ENCODE measurements at regions not wholly inside any gene's neighbourhood (a gene's known extent, or its start where the extent isn't known, plus 50 kb on each side); places are given as distances from the start of the nearest gene placed in this dataset.
"Not testable (repeated sequence)": the region's sequence is repeated elsewhere in the genome, so short reads cannot be mapped to it uniquely, and the experiment has no call there.

DNA sequence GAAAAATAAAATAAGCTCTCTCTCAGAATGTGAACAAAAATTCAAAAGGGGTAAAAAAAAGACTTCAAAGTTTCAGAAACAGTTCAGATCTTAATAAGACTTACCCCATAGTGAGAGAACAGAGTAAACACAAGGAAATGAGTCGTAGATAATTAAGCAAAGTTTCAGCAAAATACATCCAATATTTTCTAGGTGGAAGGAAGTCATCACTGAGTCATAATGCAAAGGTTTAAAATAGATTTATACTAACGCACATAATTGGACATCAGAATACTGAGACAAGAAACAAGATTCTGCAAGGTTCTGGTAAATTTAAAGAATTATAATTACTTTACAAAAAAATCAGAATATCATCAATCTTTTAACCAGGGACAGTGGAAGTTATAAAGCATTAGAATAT is 1370.7 kb upstream of the ATXN8OS start:
- no peak for DNase-seq

GRCh38 chr13:68727798-68728197 is 1379.8 kb upstream of the ATXN8OS start:
- no peak for DNase-seq

DNA sequence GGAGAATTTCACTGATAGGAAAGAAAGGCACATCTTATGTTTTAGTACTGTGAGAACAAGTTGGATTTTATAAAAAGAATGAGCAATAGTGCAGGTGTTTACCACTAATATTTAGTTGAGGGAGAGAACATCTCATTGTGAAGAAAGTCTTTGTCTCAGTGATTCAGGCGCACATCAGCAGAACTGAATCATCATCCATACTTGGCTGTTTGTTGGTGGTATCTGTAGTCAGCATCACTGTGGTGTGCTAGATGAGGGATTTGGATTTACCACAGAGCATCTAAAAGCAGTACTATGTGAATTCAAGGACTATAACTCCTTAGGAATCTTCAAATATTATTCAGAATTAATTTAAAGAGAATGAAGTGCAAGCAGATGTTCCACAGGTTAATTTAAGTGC is 1380.5 kb upstream of the ATXN8OS start:
- no peak for DNase-seq

- no peak for DNase-seq
These were observed 1387.8 kb upstream of the ATXN8OS start for GRCh38 chr13:68719815-68720214.

DNA sequence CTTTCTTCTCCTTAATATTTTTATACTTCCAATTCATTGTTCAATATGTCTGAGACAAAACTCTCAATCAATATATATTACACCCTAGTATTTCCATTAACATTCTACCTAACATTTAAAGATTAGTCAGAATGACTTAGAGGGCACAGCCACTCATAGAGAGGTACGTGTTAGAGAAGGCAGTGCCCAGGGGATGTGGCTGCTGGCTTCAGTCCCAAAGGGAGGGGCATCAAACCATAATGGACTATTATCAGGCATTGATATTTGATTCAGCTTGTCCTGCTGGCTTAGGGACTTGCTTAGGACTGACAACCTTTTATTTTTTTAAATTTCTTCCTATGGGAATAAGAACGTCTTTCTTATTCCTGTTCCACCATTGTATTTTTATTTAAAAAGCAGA is 1392.0 kb upstream of the ATXN8OS start:
- no peak for DNase-seq

- no peak for DNase-seq
These were observed 1393.3 kb upstream of the ATXN8OS start for GRCh38 chr13:68714292-68714691.

DNA sequence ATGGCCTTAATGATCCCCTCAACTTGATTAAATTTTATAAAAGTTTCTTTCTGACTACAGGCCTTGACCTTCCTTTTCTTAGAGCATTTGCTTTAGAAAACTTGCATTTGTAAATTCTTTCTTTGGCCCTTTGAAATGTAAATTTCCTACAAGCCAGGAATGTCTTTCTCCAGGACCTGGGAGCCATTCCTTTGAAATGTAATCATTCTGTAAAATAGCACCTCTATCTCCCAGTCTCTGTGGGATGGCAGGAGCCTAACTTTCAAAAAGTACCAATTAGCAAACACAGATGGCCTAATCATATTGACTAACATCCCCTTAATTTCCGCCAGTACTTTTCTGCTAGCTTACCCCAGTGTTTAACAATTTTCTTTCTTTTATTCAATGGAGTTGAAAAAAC is 1394.2 kb upstream of the ATXN8OS start:
- no peak for DNase-seq

DNA sequence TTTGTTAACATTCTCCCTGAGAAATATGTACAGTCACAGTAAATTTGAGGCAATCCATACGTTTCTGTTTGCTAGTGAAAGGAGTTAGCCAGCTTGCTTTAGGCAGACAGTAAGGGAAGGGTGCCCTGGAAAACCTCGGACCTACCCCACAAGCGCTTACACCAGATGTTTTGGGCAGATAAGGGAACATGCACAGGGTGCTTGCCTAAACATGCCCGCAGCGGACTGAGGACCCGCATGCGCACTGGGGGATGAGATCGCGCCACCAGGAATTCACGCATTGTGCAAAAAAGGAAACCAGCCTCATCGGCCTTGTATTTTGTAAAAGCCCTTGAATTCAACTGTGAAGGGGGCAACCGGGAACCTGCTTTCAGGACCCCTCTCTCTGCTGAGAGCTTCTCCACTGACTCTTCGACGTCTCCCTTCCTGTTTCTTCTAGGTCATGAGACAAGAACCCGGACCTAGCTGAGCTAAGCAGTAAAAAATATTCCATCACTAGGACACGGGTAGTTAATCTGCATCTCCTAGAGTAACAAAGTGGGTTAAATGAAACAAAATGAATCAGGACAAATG is 1399.2 kb upstream of the ATXN8OS start:
- DNase-seq: no peak

- DNase-seq: not testable (repeated sequence)
These were observed 1401.6 kb upstream of the ATXN8OS start for GRCh38 chr13:68706044-68706443.

GRCh38 chr13:68697551-68697950 is 1410.1 kb upstream of the ATXN8OS start:
- no peak for DNase-seq

DNA sequence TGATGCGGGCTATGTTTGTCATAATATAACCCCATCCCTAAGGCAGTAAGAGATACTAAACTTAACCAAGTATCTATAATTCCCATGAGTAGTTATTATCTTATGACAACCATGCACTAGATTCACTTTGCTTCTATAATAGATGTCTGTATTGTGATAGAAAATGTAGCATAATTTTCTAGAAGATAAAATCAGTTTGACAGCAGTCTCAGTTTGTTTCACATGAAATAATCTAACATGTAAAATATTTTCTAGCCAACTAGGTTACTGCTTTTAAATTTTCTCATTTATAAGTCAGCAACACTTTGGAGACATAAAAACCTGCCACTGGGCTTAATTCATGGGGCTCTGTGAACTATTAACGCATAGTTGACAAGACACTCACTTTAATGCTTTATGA is 1410.7 kb upstream of the ATXN8OS start:
- DNase-seq: no peak

GRCh38 chr13:68692049-68692448 is 1415.6 kb upstream of the ATXN8OS start:
- DNase-seq: no peak

DNA sequence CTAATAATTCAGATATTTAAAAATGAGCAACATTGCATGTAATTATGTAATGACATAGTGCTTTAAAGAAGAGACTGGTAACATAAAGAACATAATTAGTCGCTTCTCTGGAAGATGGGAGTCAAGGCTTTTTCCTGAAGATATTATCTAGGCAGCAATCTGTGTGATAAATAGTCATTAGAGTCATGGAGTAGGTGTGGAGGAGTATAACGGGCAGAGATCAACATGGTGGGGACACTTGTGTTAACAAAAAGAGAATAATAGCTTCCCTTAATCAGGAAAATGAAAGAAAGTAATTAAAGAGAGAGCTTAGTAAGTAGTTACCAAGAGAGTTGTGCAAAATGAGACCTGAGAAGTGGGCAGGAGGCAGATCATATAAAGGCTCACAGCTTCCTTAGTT is 1417.1 kb upstream of the ATXN8OS start:
- DNase-seq: no peak

DNA sequence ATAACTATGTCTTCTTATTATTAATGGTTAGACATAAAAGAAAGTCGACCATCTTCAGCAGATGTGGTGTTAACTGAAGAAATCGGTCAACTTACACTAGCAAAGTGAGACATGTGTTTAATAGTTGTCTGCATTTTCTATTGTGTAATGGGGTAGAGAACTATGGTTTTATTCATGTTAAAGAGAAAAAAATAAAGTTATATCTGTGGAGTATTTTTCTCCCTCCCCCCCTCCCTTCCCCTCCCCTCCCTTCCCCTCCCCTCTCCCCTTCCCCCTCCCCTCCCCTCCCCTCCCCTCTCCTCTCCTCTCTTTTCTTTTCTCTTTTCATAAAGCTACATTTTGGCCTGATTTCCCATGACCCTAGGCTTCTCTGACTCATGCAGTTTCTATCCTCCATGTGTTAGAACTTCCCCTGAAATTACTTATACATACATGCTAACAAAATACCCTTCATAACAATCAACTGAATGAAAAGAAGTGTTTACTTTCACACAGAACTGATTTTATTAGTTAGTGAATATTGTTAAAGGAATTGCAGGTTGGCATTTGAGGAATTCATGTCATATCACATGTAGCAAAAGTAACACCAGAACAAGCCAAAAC is 1431.0 kb upstream of the ATXN8OS start:
- DNase-seq: no peak

DNA sequence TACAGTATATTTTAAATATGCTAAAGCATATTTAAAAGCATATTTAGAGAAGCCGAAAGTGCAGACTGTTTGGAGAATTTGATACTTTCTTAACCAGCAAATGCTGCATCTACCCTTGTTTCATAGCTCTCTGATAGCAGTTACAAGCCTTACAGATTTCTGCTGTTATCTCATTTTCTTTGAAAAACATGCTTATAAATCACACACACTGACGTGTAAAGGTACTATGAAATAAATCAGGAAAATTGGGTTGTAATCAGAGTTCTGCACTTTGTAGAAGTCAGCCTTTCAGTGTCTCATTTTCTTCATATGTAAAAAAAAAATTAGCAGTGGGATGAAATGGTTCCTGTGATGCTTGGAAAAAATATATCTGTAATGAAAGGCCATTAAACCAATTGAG is 1432.4 kb upstream of the ATXN8OS start:
- DNase-seq: no peak

GRCh38 chr13:68667863-68668262 is 1437.7 kb upstream of the PCDH9 start:
- no peak for DNase-seq

DNA sequence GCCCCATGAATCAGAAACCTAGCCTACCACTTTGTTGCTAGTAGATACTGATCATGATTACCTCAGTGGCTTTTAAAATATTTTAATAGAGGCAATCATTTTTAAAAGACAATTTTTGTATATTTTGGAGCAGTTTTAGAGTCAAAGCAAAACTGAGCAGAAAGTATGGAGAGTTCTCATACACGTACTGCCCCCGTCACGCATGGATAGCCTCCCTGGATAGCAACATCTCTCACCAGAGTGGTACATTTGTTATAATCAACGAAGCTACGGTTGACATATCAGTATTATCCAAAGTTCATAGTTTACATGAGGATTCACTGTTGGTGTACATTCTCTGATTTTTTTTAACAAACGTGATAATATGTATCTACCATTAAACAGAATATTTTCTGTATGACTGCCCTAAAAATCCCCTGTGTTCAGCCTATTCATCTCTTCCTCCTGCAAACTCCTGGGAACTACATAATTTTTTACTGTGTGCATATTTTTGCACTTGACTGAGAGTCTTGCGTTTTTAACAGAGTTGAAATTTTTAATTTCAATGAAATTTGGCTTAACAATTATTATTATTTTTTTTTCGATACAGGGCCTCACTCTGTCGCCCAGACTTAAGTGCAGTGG is 1436.8 kb upstream of the PCDH9 start:
- no peak for DNase-seq

- DNase-seq: no peak
These were observed 1415.7 kb upstream of the PCDH9 start for GRCh38 chr13:68645814-68646213.

DNA sequence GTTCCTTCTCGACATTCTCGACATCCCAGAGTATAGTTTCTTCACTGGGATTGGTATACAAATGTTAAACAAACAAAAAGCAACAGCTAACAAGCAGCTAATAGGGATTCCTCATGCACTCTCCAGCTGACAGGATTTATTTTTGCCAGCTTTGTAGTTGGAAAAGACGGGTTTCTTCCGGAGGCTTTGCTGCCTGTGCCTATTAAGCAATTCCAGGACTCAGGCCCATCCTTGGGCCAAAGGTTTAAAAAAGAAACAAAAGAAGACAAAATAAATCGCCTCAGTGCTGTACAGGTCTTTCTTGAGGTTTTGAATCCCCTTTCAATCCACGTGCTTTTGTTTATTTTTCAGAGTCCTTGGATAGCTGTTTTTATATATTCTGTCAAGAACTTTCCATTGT is 1414.5 kb upstream of the PCDH9 start:
- no peak for DNase-seq

GRCh38 chr13:68636784-68637183 is 1406.6 kb upstream of the PCDH9 start:
- DNase-seq: no peak

DNA sequence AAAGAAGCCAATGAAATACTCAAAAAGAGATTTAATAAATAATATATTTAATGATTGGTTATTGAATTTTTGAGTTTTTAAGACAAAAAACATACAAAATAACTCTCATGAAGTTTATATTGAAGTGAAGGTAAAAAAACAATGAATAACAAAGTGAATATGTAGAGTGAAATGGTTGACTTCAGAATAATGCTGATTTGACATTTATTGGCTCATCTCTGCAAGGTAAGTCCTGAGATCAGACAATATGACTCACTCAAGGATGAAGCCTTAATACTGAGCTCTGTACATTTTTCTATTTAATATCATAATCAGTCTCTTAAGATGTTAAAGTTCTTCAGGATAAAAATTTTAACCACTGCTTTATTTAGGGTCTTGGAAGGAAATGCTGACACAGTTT is 1398.9 kb upstream of the PCDH9 start:
- no peak for DNase-seq

- no peak for DNase-seq
These were observed 1397.2 kb upstream of the PCDH9 start for GRCh38 chr13:68627379-68627778.

- DNase-seq: no peak
These were observed 1386.6 kb upstream of the PCDH9 start for GRCh38 chr13:68616600-68617222.

GRCh38 chr13:68609661-68610060 is 1379.5 kb upstream of the PCDH9 start:
- no peak for DNase-seq

Data from left hindlimb (tissue), 1 donor.